ENCODE measurements at regions not wholly inside any gene's neighbourhood (a gene's known extent, or its start where the extent isn't known, plus 50 kb on each side); places are given as distances from the start of the nearest gene placed in this dataset.
"Not testable (repeated sequence)": the region's sequence is repeated elsewhere in the genome, so short reads cannot be mapped to it uniquely, and the experiment has no call there.

DNA sequence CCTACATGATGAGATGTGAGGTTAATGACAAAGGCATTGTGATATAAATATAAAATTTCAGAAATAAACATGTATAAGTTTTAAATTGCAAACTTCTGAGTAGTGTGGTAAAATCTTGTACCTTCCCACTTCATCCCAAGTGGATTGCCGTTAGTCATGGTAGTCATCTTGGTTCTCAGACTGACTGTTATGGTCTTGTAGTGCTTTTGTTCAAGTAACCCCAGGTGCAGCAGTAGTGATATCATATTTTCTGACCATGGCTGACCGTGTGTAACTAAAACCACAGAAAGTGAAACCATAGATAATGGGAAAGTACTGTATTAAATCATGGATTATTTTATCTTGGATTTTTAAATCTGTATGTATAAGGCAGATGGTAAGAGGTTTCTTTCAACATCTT lies 74.8 kb upstream of the SLIT2 start:
- H3K27me3 ChIP-seq (ENCODE audit: low read depth, low read length): no peaks in the 10 kb centered on the region
- H3K27ac ChIP-seq (ENCODE audit: low read length): no peak overlapping the region
- peaks cover 0 to 22% of the 10 kb centered on the region in 2 donors for H3K9me3 ChIP-seq (ENCODE audit: control insufficient read depth in 1 of 2, low read length in 2 of 2)
- no peaks in the 10 kb centered on the region for H3K36me3 ChIP-seq (ENCODE audit: control insufficient read depth in 1 of 2, insufficient read depth in 2 of 2, low read length in 2 of 2)
- no peak overlapping the region for H3K4me3 ChIP-seq (ENCODE audit: low read depth in 1 of 2, low read length in 2 of 2)
- no peaks in the 10 kb centered on the region for H3K4me1 ChIP-seq (ENCODE audit: control insufficient read depth in 1 of 2, insufficient read depth in 2 of 2, low read length in 2 of 2)

DNA sequence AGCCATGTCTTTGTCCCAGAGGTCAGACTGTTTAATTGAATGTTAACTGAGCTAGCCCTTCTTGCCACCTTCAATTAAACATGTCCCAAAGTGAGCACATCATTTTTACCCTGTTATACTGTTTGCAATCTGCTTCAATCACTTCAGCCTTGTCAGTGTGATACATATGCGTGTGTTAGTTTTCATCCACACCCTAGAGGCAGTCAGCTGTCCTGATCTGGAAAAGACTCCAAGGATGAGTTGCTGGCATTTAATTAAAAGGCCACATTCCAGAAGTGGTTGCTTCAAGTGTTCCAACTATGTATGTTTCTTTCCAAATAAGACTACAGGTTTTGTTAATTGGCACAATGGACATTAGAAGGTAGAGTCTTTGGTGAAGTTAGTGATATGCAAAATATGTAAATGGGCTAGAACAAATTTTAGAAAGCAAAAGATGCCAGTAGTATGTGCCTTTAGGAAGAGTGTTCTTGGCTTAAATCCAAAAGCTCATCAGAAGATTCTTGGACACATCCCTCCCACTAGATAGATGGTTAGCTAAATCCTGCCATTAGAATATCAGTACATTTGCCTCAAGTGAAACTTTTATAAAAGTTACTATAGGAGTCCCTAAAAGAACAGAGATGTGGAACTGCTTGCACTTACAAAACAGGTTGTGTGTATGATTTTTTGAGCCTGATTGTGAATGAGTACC lies 79.5 kb upstream of the SLIT2 start:
- no peak overlapping the region for H3K4me3 ChIP-seq (ENCODE audit: low read depth in 1 of 2, low read length in 2 of 2)
- H3K27me3 ChIP-seq (ENCODE audit: low read depth, low read length): no peaks in the 10 kb centered on the region
- H3K36me3 ChIP-seq (ENCODE audit: control insufficient read depth in 1 of 2, insufficient read depth in 2 of 2, low read length in 2 of 2): no peaks in the 10 kb centered on the region
- H3K27ac ChIP-seq (ENCODE audit: low read length): no peak overlapping the region
- H3K9me3 ChIP-seq (ENCODE audit: control insufficient read depth in 1 of 2, low read length in 2 of 2): peaks cover 0 to 5% of the 10 kb centered on the region in 2 donors
- H3K4me1 ChIP-seq (ENCODE audit: control insufficient read depth in 1 of 2, insufficient read depth in 2 of 2, low read length in 2 of 2): no peaks in the 10 kb centered on the region

DNA sequence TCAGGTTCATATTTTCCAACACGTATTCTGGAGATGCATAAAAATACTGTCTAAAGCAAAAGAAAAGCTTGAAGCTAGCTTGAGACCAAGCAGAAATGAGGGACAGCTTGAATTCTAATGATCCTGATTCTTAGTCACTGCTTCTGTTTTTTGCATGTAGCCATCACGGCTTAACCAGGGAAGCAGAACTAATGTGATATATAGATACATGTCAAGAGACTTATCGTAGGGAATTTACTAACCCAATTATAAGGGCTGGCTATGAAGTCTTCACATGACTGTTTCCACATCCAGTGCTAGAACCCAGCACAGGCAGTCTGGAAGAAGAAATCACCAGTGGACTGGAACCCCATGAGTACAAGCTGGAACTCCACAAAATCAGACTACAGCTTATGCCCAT lies 85.2 kb upstream of the SLIT2 start:
- H3K27ac ChIP-seq (ENCODE audit: low read length): no peak overlapping the region
- no peaks in the 10 kb centered on the region for H3K36me3 ChIP-seq (ENCODE audit: control insufficient read depth in 1 of 2, insufficient read depth in 2 of 2, low read length in 2 of 2)
- no peaks in the 10 kb centered on the region for H3K4me1 ChIP-seq (ENCODE audit: control insufficient read depth in 1 of 2, insufficient read depth in 2 of 2, low read length in 2 of 2)
- H3K27me3 ChIP-seq (ENCODE audit: low read depth, low read length): no peaks in the 10 kb centered on the region
- no peaks in the 10 kb centered on the region for H3K9me3 ChIP-seq (ENCODE audit: control insufficient read depth in 1 of 2, low read length in 2 of 2)
- no peak overlapping the region for H3K4me3 ChIP-seq (ENCODE audit: low read depth in 1 of 2, low read length in 2 of 2)

DNA sequence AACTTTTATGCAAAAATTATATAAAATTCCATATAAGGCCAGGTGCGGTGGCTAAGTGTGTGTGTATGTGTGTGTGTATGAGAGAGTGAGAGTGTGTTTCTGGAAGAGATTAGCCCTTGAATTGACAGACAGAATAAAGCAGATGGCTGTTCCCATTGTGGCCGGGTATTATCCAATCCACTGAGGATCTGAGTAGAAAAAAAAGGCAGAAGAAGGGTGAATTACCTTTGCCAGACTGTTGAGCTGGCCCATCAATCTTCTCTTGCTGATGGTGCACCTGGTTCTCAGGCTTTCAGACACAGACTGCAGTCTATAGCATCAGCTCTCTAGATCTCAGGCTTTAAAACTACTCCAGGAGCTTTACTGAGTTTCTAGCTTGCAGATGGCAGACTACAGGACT lies 92.2 kb upstream of the SLIT2 start:
- Histone ChIP-seq H3K36me3 (ENCODE audit: control insufficient read depth in 1 of 2, insufficient read depth in 2 of 2, low read length in 2 of 2) (no peaks in the 10 kb centered on the region), H3K9me3 (ENCODE audit: control insufficient read depth in 1 of 2, low read length in 2 of 2) (no peaks in the 10 kb centered on the region), H3K4me1 (ENCODE audit: control insufficient read depth in 1 of 2, insufficient read depth in 2 of 2, low read length in 2 of 2) (no peaks in the 10 kb centered on the region), H3K27me3 (ENCODE audit: low read depth, low read length) (no peaks in the 10 kb centered on the region), H3K4me3 (ENCODE audit: low read depth in 1 of 2, low read length in 2 of 2) (no peak overlapping the region), H3K27ac (ENCODE audit: low read length) (no peak overlapping the region)

DNA sequence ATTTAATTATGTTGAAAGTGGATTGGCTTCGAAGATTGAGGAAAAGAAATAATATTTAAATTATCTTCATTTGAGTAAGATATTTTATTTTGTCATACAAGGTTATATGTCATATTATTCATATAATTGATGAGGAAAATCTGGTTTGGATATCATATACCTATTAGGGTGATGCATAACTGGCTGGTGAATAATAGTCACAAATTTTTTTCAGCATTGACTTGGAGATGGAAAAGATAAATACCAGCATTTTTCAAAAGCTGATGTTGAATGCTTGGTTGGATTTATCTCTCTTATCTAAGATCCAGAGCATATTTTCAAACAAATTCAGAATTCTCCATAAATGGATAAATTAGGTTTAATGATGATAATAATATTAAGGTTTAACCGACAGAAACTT lies 93.5 kb upstream of the SLIT2 start:
- Histone ChIP-seq H3K9me3 (ENCODE audit: control insufficient read depth in 1 of 2, low read length in 2 of 2) (no peaks in the 10 kb centered on the region), H3K4me3 (ENCODE audit: low read depth in 1 of 2, low read length in 2 of 2) (no peak overlapping the region), H3K27ac (ENCODE audit: low read length) (no peak overlapping the region), H3K4me1 (ENCODE audit: control insufficient read depth in 1 of 2, insufficient read depth in 2 of 2, low read length in 2 of 2) (no peaks in the 10 kb centered on the region), H3K27me3 (ENCODE audit: low read depth, low read length) (no peaks in the 10 kb centered on the region), H3K36me3 (ENCODE audit: control insufficient read depth in 1 of 2, insufficient read depth in 2 of 2, low read length in 2 of 2) (no peaks in the 10 kb centered on the region)

DNA sequence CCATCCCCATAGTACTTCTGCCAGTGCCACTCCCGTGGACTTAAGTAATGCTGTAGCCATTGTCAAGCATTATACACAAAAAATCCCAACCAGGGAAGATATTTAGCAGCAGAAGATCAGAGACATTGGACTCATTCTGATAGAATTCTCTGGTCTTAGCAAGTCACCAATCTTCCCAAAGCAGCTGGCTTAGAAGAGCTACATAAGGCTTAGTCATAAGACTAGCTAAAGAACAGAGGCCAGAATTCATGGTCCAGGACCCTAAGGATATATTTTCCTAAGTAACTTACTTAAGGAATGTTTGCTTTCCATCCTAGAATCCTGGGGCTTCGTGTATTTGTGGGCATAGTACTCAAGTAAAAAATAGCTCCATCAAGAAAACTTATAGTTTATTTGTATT lies 100.3 kb upstream of the SLIT2 start:
- Histone ChIP-seq H3K27ac (ENCODE audit: low read length) (no peak overlapping the region), H3K4me3 (ENCODE audit: low read depth in 1 of 2, low read length in 2 of 2) (no peak overlapping the region), H3K9me3 (ENCODE audit: control insufficient read depth in 1 of 2, low read length in 2 of 2) (no peaks in the 10 kb centered on the region), H3K27me3 (ENCODE audit: low read depth, low read length) (no peaks in the 10 kb centered on the region), H3K36me3 (ENCODE audit: control insufficient read depth in 1 of 2, insufficient read depth in 2 of 2, low read length in 2 of 2) (no peaks in the 10 kb centered on the region), H3K4me1 (ENCODE audit: control insufficient read depth in 1 of 2, insufficient read depth in 2 of 2, low read length in 2 of 2) (no peaks in the 10 kb centered on the region)

DNA sequence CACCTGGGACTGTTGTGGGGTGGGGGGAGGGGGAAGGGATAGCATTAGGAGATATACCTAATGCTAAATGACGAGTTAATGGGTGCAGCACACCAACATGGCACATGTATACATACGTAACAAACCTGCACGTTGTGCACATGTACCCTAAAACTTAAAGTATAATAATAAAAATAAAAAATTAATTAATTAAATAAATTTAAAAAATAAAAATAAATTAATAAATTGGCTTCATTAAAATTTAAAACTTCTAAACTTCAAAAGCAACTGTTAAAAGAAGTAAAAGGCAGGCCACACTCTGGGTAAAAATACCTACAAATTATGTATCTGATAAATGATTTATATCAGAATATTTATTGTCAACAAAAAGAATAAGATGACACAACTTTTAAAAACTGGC lies 102.6 kb upstream of the SLIT2 start:
- H3K4me3 ChIP-seq (ENCODE audit: low read depth in 1 of 2, low read length in 2 of 2); H3K27ac ChIP-seq (ENCODE audit: low read length); H3K27me3 ChIP-seq (ENCODE audit: low read depth, low read length); H3K9me3 ChIP-seq (ENCODE audit: control insufficient read depth in 1 of 2, low read length in 2 of 2); H3K4me1 ChIP-seq (ENCODE audit: control insufficient read depth in 1 of 2, insufficient read depth in 2 of 2, low read length in 2 of 2); H3K36me3 ChIP-seq (ENCODE audit: control insufficient read depth in 1 of 2, insufficient read depth in 2 of 2, low read length in 2 of 2): not testable (repeated sequence)

DNA sequence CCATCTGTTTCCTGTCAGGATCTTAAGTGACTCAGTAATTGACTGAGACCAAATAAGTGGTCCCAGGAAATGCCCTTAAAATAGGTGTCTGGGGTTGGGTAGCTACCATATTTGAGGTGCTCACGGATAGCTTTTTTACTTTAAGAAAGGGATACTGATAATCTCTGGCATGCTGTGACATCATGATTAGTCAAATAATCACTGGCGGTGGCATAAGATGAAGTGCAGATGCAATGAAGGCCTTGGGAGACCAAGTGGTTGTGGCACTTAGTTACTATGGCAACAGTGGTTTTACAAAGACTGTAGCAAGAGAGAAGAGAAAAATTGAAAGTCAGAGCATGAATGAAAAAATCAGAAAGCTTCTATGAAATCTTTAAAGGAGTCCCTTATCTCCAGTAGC lies 114.5 kb upstream of the SLIT2 start:
- no peaks in the 10 kb centered on the region for H3K36me3 ChIP-seq (ENCODE audit: control insufficient read depth in 1 of 2, insufficient read depth in 2 of 2, low read length in 2 of 2)
- peaks cover 5 to 6% of the 10 kb centered on the region in 2 donors for H3K9me3 ChIP-seq (ENCODE audit: control insufficient read depth in 1 of 2, low read length in 2 of 2)
- no peaks in the 10 kb centered on the region for H3K27me3 ChIP-seq (ENCODE audit: low read depth, low read length)
- H3K4me1 ChIP-seq (ENCODE audit: control insufficient read depth in 1 of 2, insufficient read depth in 2 of 2, low read length in 2 of 2): no peaks in the 10 kb centered on the region
- no peak overlapping the region for H3K27ac ChIP-seq (ENCODE audit: low read length)
- no peak overlapping the region for H3K4me3 ChIP-seq (ENCODE audit: low read depth in 1 of 2, low read length in 2 of 2)

DNA sequence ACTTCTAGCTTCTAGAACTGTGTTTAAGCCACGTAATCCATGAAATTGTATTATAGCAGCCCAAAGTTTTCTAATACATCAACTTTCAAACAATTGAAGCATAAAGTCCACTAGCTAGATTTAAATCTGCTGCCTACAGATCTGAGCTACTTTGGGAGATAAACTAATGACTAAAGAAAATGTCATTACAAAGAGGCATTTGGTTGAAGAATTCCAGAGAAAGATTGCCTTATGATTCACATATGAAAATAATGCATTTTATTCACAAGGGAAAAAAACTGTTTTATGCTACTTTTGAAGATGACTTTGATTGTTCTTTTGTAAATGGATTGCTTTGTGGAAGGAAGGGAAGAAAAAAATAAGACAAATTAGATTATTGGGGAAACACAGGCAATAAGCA lies 124.1 kb upstream of the SLIT2 start:
- no peaks in the 10 kb centered on the region for H3K4me1 ChIP-seq (ENCODE audit: control insufficient read depth in 1 of 2, insufficient read depth in 2 of 2, low read length in 2 of 2)
- no peak overlapping the region for H3K4me3 ChIP-seq (ENCODE audit: low read depth in 1 of 2, low read length in 2 of 2)
- H3K27ac ChIP-seq (ENCODE audit: low read length): no peak overlapping the region
- no peaks in the 10 kb centered on the region for H3K9me3 ChIP-seq (ENCODE audit: control insufficient read depth in 1 of 2, low read length in 2 of 2)
- H3K27me3 ChIP-seq (ENCODE audit: low read depth, low read length): no peaks in the 10 kb centered on the region
- no peaks in the 10 kb centered on the region for H3K36me3 ChIP-seq (ENCODE audit: control insufficient read depth in 1 of 2, insufficient read depth in 2 of 2, low read length in 2 of 2)

DNA sequence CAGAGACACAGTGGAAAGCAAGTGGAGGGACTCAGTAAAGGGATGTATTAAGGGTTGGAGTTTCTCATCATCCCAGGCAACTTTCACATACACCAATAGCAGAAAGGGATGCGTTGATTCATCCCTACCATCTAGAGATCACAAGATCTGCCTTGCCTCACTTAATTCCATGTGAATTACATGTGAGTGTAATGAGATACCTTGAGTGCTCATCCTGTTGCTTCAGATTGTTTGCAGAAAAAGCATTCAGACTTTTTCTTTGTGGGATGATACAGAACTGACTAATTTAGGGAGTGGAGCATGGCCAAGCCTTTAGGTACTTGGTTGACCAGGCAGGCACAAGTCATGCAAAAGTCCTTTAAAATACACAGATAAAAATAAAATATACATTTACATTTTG lies 124.8 kb upstream of the SLIT2 start:
- no peaks in the 10 kb centered on the region for H3K9me3 ChIP-seq (ENCODE audit: control insufficient read depth in 1 of 2, low read length in 2 of 2)
- H3K27me3 ChIP-seq (ENCODE audit: low read depth, low read length): no peaks in the 10 kb centered on the region
- no peak overlapping the region for H3K4me3 ChIP-seq (ENCODE audit: low read depth in 1 of 2, low read length in 2 of 2)
- no peak overlapping the region for H3K27ac ChIP-seq (ENCODE audit: low read length)
- H3K36me3 ChIP-seq (ENCODE audit: control insufficient read depth in 1 of 2, insufficient read depth in 2 of 2, low read length in 2 of 2): no peaks in the 10 kb centered on the region
- no peaks in the 10 kb centered on the region for H3K4me1 ChIP-seq (ENCODE audit: control insufficient read depth in 1 of 2, insufficient read depth in 2 of 2, low read length in 2 of 2)

DNA sequence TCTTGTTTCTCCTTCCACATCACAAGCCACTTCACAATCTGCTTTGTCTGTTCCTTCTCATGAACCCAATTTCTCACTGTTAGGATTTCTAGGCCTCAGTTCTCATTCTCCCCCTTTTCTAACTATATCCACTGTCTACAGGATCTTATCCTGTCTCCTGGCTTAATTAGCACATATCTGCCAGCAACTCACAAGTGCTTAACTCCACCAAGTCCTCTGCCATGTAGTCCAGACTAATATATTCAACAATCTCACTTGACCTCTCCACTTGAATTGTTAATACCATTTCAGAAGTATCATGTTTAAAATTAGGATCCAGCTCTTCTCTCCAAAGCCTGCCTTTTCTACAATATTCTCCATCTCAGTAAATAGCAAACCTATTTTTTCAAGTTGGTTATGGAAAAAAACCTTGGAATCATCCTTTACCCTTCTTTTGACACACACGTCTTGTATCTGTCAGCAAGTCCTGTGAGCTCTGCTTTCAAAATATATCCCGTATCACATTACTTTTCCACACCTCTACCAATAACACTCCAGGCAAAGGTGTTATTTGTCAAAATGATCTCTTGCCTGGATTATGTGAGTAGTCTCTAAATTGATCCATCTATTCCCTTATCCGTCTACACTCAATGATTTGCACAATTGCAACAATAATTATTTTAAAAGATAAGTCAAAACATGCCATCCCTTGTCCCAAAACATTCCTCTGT lies 127.2 kb upstream of the SLIT2 start:
- H3K27me3 ChIP-seq (ENCODE audit: low read depth, low read length): no peaks in the 10 kb centered on the region
- H3K4me1 ChIP-seq (ENCODE audit: control insufficient read depth in 1 of 2, insufficient read depth in 2 of 2, low read length in 2 of 2): no peaks in the 10 kb centered on the region
- no peak overlapping the region for H3K27ac ChIP-seq (ENCODE audit: low read length)
- no peaks in the 10 kb centered on the region for H3K9me3 ChIP-seq (ENCODE audit: control insufficient read depth in 1 of 2, low read length in 2 of 2)
- H3K4me3 ChIP-seq (ENCODE audit: low read depth in 1 of 2, low read length in 2 of 2): no peak overlapping the region
- no peaks in the 10 kb centered on the region for H3K36me3 ChIP-seq (ENCODE audit: control insufficient read depth in 1 of 2, insufficient read depth in 2 of 2, low read length in 2 of 2)

Measured in muscle layer of duodenum (tissue), 2 donors.